ENCODE measurements at regions not wholly inside any gene's neighbourhood (a gene's known extent, or its start where the extent isn't known, plus 50 kb on each side); places are given as distances from the start of the nearest gene placed in this dataset.

DNA sequence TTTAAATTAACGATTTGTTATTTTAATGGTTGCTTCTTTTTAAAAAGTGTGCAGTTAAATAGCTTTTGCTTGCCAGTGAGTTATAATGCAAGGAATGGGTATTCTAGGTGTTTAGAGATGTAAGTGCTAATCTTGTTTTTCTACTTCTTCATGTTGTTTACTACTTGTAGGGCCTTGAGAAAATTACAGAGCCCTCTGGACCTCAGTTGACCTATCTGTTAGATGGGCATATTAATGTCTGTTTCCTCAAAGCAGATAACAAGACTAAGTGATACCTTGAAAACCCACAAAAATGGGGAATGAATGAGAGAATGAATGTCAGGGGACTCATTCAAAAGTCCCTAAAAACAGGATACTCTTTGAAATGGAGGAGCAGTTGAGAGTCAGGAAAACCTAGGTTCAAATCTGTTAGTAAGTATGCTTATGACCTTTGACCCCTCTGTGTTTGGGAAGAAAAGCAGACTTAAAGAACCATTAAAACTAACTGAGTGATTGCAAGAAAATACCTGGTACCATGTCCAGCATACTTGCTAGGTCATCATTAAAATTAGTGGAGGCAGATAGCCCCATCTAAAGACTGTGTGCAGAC lies 419.5 kb downstream of the EDEM1 start:
- no peak for TF ChIP-seq CTCF (IDR thresholded peaks at IDR 0.05; ENCODE audit: poor library complexity, severe bottlenecking)
- no peak for TF ChIP-seq RAD21 (conservative IDR thresholded peaks at IDR 0.05)
- TF ChIP-seq, protein P1, sequence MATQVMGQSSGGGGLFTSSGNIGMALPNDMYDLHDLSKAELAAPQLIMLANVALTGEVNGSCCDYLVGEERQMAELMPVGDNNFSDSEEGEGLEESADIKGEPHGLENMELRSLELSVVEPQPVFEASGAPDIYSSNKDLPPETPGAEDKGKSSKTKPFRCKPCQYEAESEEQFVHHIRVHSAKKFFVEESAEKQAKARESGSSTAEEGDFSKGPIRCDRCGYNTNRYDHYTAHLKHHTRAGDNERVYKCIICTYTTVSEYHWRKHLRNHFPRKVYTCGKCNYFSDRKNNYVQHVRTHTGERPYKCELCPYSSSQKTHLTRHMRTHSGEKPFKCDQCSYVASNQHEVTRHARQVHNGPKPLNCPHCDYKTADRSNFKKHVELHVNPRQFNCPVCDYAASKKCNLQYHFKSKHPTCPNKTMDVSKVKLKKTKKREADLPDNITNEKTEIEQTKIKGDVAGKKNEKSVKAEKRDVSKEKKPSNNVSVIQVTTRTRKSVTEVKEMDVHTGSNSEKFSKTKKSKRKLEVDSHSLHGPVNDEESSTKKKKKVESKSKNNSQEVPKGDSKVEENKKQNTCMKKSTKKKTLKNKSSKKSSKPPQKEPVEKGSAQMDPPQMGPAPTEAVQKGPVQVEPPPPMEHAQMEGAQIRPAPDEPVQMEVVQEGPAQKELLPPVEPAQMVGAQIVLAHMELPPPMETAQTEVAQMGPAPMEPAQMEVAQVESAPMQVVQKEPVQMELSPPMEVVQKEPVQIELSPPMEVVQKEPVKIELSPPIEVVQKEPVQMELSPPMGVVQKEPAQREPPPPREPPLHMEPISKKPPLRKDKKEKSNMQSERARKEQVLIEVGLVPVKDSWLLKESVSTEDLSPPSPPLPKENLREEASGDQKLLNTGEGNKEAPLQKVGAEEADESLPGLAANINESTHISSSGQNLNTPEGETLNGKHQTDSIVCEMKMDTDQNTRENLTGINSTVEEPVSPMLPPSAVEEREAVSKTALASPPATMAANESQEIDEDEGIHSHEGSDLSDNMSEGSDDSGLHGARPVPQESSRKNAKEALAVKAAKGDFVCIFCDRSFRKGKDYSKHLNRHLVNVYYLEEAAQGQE (IDR thresholded peaks at IDR 0.05; ENCODE audit: borderline replicate concordance): no peak
- no peak for TF ChIP-seq SMC3 (conservative IDR thresholded peaks at IDR 0.05; ENCODE audit: poor library complexity)
- TF ChIP-seq EZH2 (IDR thresholded peaks at IDR 0.05; ENCODE audit: borderline replicate concordance, insufficient read depth, low read length, poor library complexity, severe bottlenecking): no peak
- TF ChIP-seq TAF1 (IDR thresholded peaks at IDR 0.05; ENCODE audit: low read depth): no peak
- no peak for TF ChIP-seq EP300 (conservative IDR thresholded peaks at IDR 0.05; ENCODE audit: poor library complexity, severe bottlenecking)
